ENCODE measurements at regions not wholly inside any gene's neighbourhood (a gene's known extent, or its start where the extent isn't known, plus 50 kb on each side); places are given as distances from the start of the nearest gene placed in this dataset.
"Not testable (repeated sequence)": the region's sequence is repeated elsewhere in the genome, so short reads cannot be mapped to it uniquely, and the experiment has no call there.

DNA sequence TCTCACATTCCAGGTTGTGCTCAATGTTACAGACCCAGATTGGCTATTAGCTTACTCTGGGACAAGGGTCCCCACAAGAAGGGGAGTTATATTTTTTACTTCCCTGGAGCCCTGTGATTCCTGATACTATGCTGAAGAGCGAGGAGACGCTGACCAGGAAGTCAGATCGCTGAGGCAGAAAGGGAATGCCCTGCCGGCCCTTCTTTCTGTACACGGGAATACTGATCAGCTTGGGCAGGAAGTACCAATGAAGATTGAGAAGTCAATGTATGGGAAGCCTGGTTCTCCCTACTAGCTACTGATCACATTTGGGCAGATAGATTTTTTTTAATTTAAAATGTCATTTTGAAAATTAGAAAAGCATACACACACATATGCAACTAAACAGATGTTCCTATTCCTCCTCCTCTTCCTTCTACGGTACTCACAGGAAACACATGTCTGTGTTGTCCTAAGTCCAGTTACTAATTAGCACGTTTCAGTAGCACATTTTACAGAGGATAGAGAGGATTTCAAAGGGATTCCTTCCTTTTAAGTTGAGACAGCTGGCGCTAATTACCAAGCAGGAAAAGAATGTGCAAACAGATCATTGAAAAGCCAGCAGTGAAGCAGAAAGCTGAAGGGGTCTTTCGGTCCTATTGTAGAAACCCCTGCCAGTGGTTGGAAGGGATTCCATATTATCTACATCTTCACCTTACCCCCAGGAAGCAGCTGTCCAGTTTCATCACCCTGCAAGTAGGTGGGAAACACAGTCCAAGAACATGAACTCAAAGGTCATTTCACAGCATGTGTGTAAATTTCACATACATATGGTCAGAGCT, 292.4 kb downstream of the DUSP6 start:
- peak; percentile 26 for DNase-seq

DNA sequence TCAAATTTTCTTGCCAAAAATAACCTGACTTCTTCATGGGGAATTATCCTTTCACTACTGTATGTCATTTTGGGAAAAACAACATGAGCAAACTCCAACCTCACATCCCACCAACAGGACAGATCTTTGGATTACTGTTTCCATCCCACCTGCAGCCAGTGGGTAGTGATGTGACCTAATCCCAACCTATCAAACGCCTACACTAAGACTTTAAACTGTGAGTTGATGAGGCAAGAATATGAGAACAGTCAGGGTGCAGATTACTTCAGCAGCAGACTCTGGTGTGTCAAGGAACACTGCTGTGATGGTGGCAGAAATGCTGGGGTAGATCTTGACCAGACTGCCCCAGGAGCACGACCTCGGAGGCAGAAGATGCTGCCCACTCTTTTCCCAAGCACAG, 293.2 kb downstream of the DUSP6 start:
- DNase-seq, result no peak

DNA sequence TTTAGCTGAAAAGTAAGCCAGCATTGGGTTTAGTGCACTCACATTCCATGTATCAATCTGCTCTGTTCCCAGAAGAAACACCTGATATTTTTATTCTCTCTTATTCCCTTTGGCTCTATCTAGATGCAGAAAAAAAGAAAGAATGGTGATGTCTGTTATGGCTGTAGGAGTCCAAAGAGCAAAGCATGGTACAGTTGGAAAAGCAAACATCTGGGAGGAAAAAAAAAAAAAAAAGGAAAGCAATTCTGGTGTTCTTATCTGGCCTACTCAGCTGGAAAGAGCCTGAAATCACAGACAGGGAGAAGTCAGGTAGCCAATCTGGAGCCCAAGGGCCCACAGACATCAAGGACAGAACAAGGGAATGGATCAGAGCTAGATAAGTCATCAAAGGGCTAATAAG, 293.9 kb downstream of the DUSP6 start:
- no peak for DNase-seq

DNA sequence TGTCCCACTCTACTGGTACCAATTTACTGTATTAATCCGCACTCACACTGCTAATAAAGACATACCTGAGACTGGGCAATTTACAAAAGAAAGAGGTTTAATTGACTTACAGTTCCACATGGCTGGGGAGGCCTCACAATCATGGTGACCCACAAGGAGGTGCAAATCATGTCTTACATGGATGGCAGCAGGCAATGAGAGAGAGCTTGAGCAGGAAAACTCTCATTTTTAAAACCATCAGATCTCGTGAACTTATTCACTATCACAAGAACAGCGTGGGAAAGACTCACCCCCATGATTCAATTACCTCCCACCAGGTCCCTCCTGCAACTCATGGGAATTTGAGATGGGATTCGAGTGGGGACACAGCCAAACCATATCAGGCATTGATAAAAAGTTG, 298.5 kb downstream of the DUSP6 start:
- DNase-seq, result not testable (repeated sequence)

DNA sequence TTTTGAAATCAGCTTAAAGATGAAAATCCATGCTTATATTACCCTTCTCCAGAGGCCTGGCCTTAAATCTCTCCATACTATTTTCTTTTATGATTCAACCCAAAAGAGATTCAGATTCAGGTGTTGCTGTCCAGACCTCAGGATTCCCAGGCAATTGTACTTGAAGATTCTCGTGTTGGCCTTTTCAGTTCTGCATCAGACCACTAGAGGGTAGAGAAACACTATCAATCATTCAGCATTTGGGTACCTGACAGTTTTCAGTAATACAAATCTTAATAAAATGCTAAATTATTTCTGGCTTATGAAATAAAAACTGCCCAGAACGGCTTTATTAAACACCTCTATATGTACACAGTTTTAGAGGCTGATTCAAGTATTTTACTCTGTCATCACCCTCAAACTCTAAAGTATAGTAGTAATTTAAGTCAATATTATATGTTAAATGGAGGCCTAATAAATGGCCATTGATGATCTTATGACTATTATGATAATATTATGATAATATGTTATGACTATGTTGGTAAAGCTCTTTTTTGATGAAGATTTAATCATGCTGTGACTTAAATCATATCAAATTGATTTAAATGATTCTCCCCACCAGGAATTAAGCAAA, 301.1 kb downstream of the DUSP6 start:
- peak; percentile 66 for DNase-seq

DNA sequence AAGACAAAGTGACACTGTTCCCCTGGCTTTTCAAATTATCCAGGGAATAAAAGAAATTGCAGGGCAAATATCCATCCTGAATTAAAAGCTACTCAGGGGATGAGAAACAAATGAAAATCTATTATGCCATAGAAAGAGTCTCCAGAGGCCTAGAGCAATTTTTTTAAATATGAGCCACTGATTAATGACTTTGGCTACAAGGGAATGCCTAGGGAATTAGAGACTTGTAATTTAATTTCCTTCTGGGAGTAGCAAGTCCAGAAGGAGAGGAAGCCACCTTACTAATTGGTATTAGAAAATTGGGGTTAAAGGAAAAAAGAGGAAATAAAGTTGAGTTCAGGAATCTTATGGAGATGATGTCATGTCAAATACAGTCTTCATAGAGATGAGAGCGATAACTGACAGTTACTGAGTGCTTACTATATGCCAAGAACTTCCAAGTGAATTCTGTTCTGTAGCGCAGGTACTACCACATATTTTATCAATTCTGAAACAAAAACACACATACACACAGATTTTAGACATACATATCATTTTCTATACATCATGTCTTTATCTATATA, 304.4 kb downstream of the DUSP6 start:
- no peak for DNase-seq

DNA sequence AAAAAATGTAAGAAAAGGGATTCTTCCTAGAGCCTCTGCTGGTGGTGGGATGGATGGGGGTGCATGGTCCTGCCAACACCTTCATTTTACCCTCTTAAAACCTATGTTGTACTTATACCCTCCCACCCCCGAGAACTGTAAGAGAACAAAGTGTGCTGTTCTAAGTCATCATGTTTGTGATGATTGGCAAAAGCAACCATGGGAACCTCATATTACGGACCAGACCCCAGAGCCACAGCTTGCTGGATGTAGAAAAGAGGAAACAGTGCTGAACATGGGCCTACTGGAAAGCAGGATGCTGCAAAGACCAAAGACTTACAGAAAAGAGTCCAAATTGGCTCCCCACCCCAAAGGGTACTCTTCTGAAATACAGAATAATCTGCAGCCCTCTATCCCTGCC, 311.2 kb downstream of the DUSP6 start:
- no peak for DNase-seq

DNA sequence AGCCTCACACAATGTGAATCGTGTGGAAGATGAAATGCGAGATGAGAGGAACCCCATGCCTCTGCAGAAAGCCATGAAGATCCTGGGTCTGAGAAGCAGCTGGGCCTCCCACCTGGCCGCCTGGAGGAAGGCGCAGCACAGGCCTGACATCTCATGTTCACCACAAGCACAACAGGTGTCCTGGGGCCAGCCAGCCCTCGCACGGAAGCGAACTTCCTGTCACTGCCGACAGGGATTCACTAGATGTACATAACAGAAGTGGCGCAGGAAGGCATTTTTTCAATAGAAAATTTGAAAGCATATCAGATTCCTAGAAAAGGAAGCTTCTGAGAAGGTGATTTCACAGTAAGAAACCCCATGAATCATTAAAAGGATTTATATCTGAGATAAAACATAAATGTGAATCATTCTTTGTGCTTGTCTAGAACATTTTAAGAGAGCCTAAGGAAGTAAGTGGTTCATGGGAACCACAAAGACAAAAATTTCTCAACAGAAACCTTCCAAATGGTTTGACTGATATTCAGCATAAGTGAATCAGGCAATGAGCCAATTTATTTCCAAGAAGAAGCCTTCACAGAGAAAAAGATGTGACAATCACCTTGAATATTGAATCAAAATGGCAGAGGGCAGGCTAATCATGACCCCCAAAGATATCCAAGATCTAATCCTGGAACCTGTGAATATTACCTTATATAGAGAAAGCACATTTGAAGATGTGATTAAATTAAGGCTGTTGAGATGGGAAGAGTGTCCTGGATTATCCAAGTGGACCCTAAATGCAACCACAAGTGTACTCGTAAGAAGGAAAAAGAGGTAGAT, 311.9 kb downstream of the DUSP6 start:
- no peak for DNase-seq

DNA sequence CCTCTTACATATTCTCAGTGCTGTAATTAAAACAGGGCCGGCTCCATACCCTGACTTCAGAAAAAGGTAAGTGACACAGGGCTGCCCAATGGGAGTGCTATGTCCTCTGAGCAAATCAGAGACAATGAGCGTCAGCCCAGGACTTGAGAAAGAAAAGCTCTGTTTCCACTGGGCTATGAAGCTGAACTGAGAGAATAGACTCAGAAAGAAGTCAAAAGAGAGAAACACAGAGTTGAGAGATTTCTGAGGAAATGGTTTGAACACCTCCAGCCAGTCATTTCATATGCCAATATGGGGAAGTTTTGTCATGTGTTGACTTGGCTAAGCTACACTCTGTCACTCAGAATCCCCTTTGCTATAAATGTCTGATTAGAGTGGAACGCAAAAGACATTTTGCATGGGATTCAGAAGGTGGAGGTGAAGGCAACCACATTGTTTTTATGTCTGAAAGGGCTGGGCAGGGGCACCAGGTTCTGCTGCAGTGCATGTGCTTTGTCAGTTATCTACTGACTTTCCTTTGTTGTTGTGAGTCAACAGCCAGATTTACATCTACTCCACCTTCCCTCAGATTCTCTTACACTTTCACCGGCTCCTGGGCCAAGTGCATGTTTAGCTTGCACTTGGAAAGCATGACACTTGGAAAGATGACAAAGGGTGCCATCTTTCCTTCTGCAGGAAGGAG, 313.3 kb downstream of the DUSP6 start:
- no peak for DNase-seq

DNA sequence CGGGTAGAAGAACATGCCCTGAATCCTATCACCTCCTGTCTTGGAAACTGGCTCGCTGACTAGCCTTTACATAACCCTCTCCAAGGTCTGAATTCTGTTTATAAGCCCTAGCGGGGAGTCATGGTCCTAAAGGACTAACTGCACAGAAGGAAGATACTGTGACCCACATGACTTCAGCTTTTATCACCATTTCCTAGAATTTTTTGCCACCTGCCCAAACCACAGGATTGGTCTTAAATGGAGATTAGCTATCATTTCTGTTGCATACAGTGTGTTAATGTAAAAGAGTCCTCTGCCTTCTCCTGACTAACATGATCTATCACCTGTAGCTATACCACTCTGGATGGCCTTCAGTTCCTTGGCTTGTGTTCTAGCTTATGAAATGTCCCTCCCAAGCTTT, 319.2 kb downstream of the DUSP6 start:
- no peak for DNase-seq

DNA sequence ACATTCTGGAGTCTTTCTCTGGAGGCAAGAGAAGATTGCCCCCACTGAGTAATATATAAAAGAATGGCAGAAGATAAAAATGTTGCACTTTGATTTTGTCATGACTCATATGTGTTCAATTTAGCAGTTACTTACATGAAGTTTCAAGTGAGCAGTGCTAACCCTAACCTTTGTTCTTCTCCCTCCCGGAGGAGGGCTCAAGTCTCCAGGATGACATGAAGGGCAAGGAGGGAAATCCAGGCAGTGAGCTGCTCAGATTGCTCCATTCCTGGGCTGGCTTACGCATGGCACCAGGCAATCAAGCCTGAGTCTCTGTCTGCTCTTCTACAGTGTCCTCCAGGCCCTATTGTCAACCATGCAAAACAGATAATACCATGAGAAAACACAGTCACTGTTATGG, 322.3 kb downstream of the DUSP6 start:
- DNase-seq, result no peak

DNA sequence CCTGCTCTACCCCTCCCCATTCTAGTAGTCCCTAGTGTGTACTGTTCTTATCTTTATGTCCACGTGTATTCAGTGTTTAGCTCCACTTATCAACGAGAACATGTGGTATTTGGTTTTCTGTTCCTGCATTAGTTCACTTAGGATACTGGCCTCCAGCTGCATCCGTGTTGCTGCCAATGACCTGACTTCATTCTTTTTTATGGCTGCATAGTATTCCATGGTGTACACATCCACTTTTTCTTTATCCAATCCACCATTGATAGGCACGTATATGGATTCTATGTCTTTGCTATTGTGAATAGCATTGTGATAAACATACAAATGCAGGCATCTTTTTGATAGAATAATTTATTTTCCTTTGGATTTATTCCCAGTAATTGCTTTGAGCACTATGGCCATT, 327.7 kb downstream of the DUSP6 start:
- no peak for DNase-seq

DNA sequence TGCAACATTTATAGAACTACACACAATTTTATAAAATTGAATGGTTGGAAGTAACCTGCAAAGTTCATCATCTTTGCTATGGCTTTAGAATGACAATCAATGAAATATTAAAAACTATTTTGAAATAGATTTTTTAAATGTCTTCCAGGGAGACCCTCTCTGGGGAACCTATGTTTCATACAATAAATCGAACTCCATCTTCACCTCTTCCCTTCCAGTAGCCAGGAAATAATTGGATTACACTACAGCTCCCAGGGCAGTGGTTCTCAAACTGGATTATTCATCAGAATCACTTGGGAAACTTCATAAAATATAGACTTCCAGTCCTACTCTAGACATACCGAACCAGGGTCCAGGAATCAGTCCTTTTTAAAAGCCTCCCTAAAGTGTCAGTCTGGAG, 328.4 kb downstream of the DUSP6 start:
- no peak for DNase-seq

DNA sequence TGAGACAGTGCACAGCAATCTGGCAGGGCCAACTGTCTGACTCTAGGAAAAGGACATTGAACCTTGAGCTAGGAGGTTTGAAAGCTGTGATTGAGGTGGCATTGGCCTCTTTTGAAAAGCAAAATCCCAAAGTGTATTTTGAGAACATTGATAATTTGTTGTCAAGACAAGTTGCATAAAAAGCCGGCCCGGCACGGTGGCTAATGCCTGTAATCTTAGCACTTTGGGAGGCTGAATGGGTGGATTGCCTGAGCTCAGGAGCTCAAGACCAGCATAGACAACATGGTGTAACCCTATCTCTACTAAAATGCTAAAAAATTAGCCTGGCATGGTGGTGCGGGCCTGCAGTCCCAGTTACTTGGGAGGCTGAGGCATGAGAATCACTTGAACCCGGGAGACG, 331.6 kb downstream of the DUSP6 start:
- no peak for DNase-seq

DNA sequence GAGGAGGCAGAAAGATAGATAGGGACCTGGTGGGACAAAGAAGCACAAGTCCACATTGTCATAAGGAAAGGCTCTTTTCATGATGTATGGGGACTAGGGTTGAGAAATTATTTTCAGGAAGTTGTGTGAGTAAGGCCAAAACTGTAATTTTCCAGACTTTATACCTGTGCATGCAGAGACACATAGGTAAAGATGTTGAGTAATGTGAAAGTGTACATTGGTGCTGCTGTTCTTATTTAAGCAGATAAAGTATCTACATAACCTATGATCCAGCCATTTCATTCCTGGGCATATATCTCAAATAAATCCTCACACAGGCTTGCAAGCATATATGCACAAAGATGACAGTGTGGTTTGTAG, 332.2 kb downstream of the DUSP6 start:
- DNase-seq, result no peak

DNA sequence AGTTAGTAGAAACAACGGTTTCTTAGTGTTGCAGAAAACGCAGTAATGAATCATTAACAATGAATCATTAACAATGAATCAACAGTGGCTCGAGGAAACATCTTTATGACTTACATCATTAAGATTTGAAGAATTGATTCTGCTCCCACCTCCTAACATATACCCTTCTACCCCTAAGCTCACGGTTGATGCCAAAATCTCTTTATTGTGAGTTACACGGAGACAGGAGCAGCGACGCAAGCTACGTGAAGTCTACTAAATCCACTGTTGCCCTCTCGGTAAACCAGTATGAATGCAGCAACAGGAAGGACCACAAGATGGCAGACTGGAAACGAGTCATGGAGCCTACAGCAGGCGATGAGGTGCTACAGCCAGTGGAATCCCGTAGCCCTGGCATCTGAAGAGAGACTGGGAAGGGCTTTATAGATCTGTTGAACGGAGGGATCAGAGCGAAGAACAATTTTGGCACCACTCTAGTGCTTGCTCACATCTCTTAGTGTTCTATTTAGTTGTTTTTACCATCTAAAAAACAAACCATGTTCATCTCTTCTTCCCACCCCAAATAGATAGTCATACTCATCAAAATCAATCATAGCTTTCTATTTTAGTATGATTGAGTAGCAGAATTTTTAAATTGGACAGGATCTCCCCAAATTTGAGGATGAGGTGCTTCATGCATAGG, 332.7 kb downstream of the DUSP6 start:
- DNase-seq, result peak; percentile 67

DNA sequence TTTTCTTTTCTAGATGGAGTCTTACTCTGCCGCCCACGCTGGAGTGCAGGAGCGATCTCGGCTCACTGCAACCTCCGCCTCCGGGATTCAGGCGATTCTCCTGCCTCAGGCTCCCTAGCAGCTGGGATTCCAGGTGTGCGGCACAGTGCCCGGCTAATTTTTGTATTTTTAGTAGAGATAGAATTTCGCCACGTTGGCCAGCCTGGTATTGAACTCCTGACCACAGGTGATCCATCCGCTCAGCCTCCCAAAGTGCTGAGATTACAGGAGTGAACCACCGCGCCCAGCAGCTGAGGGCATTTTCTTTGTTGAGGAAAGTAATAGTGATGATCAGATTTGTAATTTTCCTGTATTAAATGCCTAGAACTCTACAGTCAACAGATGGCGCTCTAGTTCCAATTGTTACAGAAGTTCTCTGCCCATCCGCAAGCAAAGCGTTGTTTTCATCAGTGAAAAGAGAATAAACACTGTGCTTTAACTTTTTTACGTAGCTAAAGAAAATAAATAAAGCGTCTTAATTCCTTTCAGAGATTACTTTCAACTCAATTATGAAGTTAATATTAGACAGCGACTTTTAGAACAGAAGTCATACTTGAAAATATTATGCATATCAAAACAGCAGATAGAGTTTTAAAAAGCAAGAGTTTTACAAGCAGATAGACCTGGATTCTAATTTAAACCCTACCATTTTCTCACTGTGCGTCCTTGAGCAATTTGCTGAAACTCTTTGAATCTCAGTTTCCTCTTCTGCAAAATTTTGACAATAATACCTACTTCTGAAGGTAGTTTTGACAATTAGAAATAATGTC, 335.1 kb downstream of the DUSP6 start:
- peak; percentile 61 for DNase-seq

DNA sequence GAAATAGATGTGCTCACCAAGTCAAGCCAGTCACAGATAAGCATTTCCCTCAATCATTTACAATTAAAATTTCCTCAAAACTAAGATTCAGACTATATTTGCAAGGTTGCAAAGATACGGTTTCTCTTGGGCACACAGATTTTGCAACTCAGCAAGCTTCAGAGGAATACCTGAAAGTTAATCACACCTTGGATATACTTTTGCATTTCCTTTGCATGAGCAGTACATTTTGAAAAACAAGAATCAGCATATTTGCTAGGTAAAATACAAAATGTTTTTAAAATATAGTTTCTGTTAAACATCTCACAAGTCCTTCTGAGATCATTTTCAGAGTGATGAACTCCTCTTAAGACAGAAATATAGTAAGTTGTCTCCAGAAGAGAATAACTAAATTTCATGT, 336.9 kb downstream of the DUSP6 start:
- no peak for DNase-seq

DNA sequence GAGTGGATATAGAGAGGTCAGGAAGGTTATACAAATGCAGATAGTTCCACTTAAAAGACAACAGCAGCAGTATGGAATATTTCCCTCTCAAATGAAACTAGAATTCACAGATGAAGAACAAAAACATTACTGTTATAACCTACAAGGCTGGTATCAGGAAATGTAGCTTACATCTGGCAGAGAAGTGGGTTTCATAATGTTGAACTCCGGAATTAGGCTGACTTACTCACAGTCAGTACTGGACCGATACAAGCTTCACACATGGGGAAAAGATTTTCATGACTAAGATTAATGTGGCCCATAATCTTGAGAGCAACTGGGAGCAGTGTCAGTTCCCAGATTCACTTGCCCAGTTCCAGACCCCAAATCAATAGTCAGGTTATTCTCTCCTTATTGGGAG, 353.9 kb downstream of the DUSP6 start:
- no peak for DNase-seq

DNA sequence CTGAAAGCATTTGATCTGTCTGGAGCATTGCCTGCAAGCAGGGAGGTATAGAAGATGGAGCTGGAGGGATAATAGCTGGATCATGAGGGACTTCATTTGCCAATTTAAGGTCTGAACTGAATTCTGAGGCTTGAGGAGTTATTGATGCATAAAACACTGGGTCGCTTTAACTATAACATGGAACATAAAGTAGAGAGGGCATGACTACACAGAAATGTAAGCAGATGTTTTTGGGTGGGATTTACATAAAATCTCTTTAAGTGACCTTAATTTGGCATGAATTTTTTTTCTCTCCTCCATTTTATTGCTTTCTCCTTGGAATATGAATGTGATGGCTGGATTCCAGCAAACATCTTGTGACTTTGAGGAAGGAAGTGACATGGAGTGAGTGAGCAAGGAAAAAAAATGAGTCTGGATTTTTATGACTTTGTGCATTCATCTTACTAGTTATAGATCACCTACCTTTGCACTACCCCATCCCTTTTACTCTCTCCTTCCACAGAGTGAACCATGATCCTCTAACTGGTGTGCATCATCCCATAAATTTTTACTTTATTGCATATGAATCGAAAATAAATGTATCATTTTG, 356.0 kb downstream of the DUSP6 start:
- no peak for DNase-seq

DNA sequence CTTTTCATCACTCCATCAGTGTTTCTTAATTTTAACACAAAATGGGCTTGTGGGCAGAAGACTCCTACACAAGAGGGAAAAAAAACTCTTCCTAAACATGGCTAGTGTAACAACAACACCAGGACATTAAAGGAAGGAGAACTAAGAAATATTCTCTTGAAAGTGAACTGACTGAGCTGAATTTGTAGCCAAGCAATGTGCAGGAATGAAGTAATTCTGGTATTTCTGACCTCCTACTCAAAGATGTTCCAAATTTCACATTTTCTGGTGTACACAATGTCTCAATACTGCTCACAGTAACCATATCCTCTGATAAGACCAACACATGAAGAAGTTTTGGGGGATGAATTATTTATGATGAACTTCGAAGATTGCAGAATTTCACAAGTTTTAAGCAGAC, 357.3 kb downstream of the DUSP6 start:
- no peak for DNase-seq
